Karpas-422 (cell line): ENCODE measurements at regions not wholly inside any gene's neighbourhood (a gene's known extent, or its start where the extent isn't known, plus 50 kb on each side); places are given as distances from the start of the nearest gene placed in this dataset.
A peak's percentile ranks its signal among the peaks of the same experiment; 100 is the strongest.

ENCODE experiments used
- small RNA-seq: library from RNA; depleted of rRNA; stranded (forward); fragments of <200 nt; gene quantifications from one replicate; pipeline ENCODE3, GENCODE V24; 2014

Small RNA genes in the stretch of these regions (small RNA-seq; reads per million reads assigned to genes)
- gene MIR184: 4.1 reads per million, percentile 74 among the genes with 10 or more reads in this experiment
